ENCODE measurements at regions not wholly inside any gene's neighbourhood (a gene's known extent, or its start where the extent isn't known, plus 50 kb on each side); places are given as distances from the start of the nearest gene placed in this dataset.
"Not testable (repeated sequence)": the region's sequence is repeated elsewhere in the genome, so short reads cannot be mapped to it uniquely, and the experiment has no call there.

DNA sequence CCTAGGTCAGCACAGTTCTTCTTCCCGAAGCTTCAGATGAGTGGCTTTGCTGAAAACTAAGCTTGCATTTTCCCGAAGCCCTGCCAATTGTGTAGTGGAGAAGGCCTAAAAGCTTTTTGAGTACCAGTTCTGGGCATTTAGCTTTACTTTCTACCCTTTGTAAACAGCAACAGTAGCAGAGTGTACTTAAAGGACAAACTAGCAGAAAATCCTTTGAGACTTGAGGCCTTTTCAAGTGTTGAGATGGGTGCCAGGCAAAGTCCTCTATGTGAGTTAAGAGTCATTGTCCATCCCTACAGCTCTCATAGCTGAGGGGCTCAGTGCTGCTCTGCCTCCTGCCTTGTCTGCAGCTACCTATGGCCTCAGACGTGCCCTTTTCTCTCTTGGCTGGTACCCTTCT lies 368.2 kb downstream of the CCSER2 start:
- no peak for DNase-seq (ENCODE audit: low read depth in 4 of 4, low spot score in 2 of 4)

DNA sequence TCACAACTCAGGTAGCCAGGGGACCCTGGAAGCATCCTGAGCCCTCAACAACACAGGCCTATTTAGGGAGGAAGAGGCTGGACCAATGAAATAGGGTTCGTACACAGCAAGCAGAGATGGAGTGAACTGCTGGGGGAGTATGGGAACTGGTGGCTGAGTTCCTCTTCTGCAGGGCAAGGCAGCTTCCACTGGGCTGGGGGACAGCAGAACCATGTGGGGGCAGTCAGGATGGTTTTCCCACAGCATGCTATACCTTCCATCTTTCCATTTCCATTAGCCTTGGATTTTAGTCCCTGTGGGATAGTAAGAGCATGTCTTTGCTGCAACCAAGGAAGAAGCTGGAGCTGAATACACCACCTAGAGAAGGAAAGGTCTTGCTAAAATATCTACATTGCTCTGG lies 370.6 kb downstream of the CCSER2 start:
- no peak for DNase-seq (ENCODE audit: low read depth in 4 of 4, low spot score in 2 of 4)

GRCh38 chr10:84700668-84701369 lies 372.4 kb downstream of the CCSER2 start:
- DNase-seq (ENCODE audit: low read depth in 4 of 4, low spot score in 2 of 4): no peak

GRCh38 chr10:84701370-84701720 lies 373.0 kb downstream of the CCSER2 start:
- no peak for DNase-seq (ENCODE audit: low read depth in 4 of 4, low spot score in 2 of 4)

DNA sequence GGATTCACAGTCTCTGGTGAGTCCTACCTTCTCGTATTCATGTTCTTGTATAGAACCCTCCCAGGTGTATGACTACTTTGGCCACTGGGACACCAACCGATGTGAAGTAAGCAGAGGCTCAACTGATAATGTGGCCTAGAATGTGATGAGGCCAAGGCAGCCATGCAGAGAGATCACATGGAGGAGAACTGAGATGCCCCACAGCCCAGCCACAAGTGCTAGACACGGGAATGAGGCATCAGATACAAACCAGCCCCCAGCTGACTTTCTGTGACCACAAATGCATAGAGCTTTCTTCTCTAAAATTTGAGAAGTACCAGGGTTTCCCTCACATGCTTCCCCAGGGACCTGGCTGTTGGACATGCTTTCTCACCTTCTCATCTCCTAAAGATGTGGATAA lies 375.7 kb downstream of the CCSER2 start:
- no peak for DNase-seq (ENCODE audit: low read depth in 4 of 4, low spot score in 2 of 4)

DNA sequence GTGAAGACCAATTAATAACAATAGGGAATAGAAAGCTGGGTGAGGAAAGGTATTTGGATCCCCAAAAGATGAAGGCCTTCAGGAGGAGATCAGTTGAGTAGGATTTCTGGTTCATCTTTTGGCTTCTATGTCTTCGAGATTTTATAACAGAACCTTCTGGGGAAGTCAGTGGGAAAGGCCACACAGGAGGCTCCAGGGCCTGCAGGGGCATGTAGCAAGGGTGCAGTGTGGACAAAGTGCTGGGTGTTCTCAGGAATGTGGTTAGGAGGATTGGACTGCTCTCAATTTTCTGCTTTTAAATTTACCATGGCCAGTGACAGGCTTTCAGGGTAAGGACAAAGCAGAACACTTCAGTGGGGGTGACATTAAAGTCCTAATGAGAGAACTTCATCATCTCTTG lies 378.0 kb downstream of the CCSER2 start:
- DNase-seq (ENCODE audit: low read depth in 4 of 4, low spot score in 2 of 4): no peak

- DNase-seq (ENCODE audit: low read depth in 4 of 4, low spot score in 2 of 4): no peak
Measured at GRCh38 chr10:84706875-84707274, 378.5 kb downstream of the CCSER2 start.

GRCh38 chr10:84715911-84716310 lies 387.5 kb downstream of the CCSER2 start:
- DNase-seq (ENCODE audit: low read depth in 4 of 4, low spot score in 2 of 4): peak in 1 of 4 donors; percentile 9

- DNase-seq (ENCODE audit: low read depth in 4 of 4, low spot score in 2 of 4): no peak
Measured at GRCh38 chr10:84718877-84719616, 390.7 kb downstream of the CCSER2 start.

DNA sequence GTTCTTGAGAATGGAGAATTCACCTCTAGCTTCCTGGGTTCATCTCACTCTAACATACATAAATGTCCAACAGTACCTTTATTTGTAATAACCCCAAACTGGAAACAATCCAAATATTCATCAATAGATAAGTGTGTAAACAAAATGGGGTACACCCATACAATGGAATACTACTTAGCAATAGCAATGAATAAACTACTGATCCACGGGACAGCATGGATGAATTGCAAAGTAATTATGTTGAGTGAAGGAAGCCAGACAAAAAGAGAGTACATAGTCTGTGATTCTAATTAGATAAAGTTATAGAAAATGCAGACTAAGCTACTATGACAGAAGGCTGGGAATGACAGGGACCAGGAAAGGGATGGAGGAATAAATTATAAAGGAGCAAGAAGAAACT lies 391.3 kb downstream of the CCSER2 start:
- no peak for DNase-seq (ENCODE audit: low read depth in 4 of 4, low spot score in 2 of 4)

DNA sequence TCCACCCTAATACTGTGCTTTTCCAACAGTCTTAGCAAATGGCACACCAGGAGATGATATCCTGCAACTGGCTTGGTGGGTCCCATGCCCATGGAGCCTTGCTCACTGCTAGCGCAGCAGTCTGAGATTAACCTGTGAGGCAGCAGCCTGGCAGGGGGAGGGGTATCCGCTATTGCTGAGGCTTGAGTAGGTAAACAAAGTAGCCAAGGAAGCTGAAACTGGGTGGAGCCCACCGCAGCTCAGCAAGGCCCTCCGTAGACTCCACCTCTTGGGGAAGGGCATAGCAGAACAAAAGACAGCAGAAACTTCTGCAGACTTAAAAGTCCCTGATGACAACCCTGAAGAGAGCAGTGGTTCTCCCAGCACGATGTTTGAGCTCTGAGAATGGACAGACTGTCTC lies 399.0 kb downstream of the CCSER2 start:
- DNase-seq (ENCODE audit: low read depth in 4 of 4, low spot score in 2 of 4): no peak

GRCh38 chr10:84739126-84739525 lies 410.7 kb downstream of the CCSER2 start:
- not testable (repeated sequence) for DNase-seq (ENCODE audit: low read depth in 4 of 4, low spot score in 2 of 4)

DNA sequence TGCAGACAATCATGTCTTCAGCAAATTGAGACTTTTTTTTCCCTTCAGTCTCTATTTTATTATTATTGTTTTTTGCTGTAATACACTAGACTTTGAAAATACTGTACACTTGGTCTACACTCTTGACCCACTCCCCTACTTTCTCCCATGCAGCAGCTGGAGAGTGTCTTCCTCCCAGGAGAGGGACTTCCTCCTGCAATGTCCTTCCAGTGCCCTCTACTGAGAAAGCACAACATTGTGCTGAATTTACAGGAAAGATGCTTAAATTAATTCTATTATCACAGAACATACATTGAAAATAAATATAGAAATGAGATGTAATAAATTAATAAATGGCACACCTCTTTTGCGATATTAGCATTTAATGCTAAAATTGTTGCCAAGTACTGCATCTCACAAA lies 411.3 kb downstream of the CCSER2 start:
- DNase-seq (ENCODE audit: low read depth in 4 of 4, low spot score in 2 of 4): no peak

- DNase-seq (ENCODE audit: low read depth in 4 of 4, low spot score in 2 of 4): no peak
Measured at GRCh38 chr10:84743483-84743882, 415.1 kb downstream of the CCSER2 start.

- DNase-seq (ENCODE audit: low read depth in 4 of 4, low spot score in 2 of 4): no peak
Measured at GRCh38 chr10:84755311-84755710, 426.9 kb downstream of the CCSER2 start.

DNA sequence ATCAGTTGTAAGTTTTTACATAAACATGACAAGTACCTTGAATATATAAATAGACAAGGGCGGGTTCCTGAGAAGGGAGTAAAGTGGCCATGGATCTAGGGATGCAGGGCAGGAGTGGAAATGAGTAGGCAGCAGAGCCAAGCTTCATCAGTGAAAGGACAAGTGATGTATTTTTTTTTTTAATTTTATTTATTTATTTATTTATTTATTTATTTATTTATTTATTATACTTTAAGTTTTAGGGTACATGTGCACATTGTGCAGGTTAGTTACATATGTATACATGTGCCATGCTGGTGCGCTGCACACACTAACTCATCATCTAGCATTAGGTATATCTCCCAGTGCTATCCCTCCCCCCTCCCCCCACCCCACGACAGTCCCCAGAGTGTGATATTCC lies 428.3 kb downstream of the CCSER2 start:
- DNase-seq (ENCODE audit: low read depth in 4 of 4, low spot score in 2 of 4): not testable (repeated sequence)

- DNase-seq (ENCODE audit: low read depth in 4 of 4, low spot score in 2 of 4): not testable (repeated sequence)
Measured at GRCh38 chr10:84761994-84762614, 433.7 kb downstream of the CCSER2 start.

- no peak for DNase-seq (ENCODE audit: low read depth in 4 of 4, low spot score in 2 of 4)
Measured at GRCh38 chr10:84762754-84763394, 434.5 kb downstream of the CCSER2 start.

DNA sequence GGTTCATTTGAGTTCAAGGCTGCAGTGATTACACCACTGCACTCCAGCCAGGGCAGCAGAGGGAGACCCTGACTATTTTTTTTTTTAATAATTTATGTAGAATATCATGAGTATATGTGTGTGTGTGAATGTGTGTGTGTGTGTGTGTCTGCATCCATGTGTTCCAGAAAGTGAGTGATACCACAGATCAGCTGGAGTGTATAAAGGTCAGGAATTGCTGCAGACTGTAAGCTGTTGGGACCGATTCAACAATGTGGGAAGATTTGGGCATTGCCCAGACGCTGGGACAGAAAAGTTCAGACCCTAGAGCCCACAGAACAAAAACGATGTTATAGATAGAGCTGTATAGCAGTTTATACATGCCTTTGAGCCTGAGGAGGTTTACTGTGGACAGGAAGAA lies 435.6 kb downstream of the CCSER2 start:
- DNase-seq (ENCODE audit: low read depth in 4 of 4, low spot score in 2 of 4): no peak

DNA sequence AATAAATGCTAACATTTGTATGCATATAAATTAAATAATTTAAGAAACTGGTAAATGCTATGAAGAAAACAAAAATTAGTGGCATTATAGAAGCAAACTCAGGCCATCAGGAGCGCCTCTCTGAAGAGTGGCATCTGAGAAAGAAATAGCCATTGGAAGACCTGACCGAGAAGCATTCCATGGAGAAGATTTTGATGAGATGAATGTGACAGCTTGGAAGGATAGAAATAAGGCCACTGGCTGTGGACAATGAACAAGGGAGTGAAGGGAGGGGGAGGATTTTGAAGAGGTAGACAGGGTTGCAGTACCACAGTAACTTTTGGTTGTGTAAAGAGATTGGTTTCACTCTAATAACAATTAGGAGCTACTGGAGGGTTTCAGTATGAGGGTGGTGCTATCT lies 436.7 kb downstream of the CCSER2 start:
- DNase-seq (ENCODE audit: low read depth in 4 of 4, low spot score in 2 of 4): no peak

DNA sequence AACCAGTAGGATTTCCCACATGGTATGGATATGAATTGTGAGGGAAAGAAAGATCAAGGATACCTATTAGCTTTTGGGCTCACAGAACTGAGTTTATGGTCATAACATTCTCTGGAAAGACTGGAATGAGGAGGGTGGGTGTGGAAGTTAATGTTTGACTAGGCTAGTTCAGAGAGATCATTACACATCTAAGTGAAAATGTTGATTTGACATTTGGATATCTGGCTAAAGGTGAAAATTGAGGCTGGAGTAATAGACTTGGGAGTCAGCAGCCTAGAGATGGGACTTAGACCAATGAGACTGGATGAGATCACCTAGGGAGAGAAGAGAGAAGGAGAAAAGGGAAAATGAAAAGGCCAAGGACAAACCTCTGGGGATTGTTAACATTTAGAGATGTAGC lies 437.3 kb downstream of the CCSER2 start:
- no peak for DNase-seq (ENCODE audit: low read depth in 4 of 4, low spot score in 2 of 4)

DNA sequence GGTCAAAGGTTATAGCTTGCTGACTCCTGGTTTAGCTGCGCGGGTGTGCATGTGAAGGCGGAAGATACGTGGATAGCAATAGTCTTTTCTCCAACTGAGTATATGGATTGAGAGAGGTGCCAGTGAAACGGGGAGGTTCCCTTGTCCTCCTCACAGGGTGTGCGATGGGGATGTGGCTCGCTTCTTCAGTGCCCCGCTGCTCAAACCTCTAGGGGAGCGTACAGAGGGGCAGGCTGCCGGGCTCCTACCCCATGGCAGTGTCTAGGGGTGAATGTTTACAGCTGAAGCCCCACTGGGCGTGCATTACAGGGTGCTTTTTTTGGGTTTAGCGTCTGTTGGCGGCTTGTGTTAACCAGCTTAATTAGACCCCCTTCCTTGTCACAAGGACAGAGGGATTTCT lies 438.5 kb downstream of the CCSER2 start:
- DNase-seq (ENCODE audit: low read depth in 4 of 4, low spot score in 2 of 4): no peak
